Right lung (tissue), 2 donors: ENCODE measurements at regions not wholly inside any gene's neighbourhood (a gene's known extent, or its start where the extent isn't known, plus 50 kb on each side); places are given as distances from the start of the nearest gene placed in this dataset.
"Not testable (repeated sequence)": the region's sequence is repeated elsewhere in the genome, so short reads cannot be mapped to it uniquely, and the experiment has no call there.

Source experiments
- DNase-seq, 2 donors: peaks; one replicate each; pipeline ENCODE4 v3.0.0-alpha.2; 2013

- no peak for DNase-seq
Observed at GRCh38 chr13:83730674-83731073, 151.6 kb downstream of the SLITRK1 start.

- no peak for DNase-seq
Observed at GRCh38 chr13:83722443-83722842, 159.8 kb downstream of the SLITRK1 start.

DNA sequence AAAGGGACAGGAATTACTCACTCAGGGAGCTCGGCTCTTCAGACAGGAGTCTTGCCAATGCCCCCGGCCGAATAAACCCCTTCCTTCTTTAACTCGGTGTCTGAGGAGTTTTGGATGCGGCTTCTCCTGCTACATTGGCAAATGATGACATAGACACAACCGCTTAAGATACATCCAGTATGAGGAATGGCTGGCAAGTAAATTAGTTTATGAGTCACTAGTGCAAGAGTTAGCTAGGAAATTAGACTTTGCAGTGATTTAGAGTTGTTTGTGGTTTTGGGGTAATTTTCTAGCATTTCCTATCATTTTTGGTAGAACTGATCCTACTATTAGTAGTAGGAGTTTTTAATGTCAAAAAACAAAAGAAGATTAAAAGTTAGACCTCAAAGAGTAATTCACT is 166.2 kb downstream of the SLITRK1 start:
- DNase-seq: no peak

- DNase-seq: no peak
Observed at GRCh38 chr13:83714236-83714635, 168.0 kb downstream of the SLITRK1 start.

DNA sequence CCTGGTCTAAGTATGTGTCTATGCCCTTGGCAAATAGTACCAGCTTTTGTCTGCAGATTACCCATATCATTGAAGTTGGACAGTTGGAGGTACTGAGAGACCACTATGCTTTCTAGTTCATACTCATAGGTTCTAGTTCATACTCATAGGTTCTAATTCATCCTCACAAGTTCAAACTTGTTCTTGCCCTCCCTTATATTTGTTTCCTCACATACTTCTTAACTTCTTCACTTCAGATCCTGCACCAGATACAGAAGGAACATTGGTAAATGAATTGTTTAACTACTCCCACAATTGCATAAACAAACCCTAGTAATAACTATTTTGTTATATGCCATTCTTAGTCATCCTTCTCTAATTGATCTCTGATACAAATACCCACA is 172.2 kb downstream of the SLITRK1 start:
- no peak for DNase-seq

GRCh38 chr13:83709426-83710132 is 172.7 kb downstream of the SLITRK1 start:
- DNase-seq: no peak

DNA sequence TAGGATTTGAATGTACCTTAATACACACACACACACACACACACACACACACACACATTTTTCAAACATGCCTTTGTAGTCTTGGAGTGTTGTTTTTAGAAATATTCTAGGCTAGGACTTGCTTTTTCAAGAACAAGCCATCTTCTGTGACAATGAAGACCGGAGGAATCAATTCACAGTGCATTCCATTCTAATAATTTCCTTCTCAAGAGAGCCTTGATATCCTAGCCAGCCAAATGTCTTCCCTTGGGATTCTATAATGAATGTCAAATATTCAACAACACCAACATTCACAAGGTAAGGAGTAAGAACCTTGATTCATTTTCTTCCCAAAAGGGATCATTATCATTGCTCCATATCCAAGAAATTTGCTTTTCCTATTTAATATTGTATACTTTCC is 180.3 kb downstream of the SLITRK1 start:
- DNase-seq: no peak

DNA sequence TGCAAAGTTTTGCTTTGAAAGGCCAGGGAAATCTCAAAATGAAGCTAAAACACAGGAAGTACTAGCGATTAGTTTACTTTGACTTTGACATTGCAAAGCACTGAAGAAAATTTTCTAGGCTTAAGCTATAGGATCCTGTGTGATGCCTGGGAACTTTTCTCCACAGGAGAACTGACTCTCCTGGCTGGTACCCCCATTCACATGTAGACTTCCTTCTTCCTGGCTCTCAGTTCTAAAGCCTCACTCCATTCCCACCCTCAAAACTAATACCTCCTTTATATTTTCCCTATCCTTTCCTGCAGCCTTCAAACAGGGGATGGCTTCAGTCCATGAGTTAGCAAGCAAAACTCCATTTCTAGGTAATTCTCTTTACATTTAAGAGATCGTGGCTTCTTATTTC is 189.5 kb downstream of the SLITRK1 start:
- no peak for DNase-seq

- no peak for DNase-seq
Observed at GRCh38 chr13:83691966-83692365, 190.3 kb downstream of the SLITRK1 start.

GRCh38 chr13:83681547-83681946 is 200.7 kb downstream of the SLITRK1 start:
- no peak for DNase-seq

DNA sequence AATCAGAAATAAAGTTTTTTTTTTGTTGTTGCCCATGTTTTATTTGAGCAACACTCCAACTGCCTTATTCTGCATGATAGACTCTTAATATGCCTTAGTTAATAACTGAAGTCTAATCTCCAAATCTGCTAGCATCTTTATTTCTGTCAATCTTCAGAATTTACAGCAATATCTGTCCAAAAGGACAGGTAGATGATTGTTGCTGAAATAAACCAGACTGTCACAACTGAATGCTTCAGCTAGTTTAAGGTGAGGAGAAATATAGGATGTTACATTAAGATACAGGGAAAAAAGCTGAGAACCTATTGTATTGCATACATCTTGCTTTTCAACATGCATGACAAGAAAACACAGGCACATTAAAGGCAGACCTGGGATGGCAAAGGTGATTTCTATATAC is 204.3 kb downstream of the SLITRK1 start:
- DNase-seq: no peak

- no peak for DNase-seq
Observed at GRCh38 chr13:83672612-83673011, 209.7 kb downstream of the SLITRK1 start.

DNA sequence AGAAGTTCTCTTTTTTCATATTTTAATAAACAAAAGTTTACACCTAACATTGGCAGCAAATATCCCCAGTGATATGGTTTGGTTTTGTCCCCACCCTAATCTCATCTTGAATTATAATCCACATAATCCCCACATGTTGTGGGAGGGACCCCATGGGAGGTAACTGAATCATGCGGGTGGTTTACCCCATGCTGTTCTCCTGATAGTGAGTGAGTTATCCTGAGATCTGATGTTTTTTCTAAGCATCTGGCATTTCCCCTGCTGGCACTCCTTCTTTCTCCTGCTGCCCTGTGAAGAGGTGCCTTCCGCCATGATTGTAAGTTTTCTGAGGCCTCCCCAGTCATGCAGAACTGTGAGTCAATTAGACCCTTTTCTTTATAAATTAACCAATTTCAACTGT is 214.7 kb downstream of the SLITRK1 start:
- no peak for DNase-seq

DNA sequence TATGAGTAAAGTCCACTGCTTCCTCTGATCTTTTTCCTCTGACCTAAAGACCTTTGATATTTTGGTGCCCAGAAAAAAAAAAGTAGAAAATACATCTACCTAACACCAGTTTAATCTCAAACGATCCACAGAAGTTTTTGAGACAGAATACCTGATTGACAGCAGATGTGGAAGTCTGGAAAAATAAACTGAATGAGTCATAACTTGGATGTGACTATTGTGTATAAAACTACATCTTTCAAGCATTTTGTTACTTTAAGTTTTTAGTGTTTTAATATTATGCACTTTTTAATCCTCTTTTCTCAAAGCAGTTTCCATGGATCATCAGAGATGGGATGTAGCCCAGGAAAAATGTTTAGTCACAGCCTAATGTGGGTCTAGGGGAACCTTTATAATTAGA is 216.1 kb downstream of the SLITRK1 start:
- DNase-seq: no peak

- DNase-seq: no peak
Observed at GRCh38 chr13:83657281-83657680, 225.0 kb downstream of the SLITRK1 start.

DNA sequence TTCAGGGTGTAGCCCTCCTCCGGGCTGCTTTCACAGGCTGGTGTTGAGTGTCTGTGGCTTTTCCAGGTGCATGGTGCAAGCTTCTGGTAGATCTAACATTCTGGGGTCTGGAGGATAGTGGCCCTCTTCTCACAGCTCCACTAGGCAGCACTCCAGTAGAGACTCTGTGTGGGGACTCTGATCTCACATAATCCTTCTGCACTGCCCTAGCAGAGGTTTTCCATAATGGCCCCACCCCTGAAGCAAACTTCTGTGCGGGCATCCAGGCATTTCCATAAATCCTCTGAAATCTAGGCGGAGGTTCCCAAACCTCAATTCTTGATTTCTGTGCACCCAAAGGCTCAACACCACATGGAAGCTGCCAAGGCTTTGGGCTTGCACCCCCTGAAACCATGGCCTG is 239.7 kb downstream of the SLITRK1 start:
- not testable (repeated sequence) for DNase-seq

GRCh38 chr13:83634601-83635000 is 247.7 kb downstream of the SLITRK1 start:
- no peak for DNase-seq

- no peak for DNase-seq
Observed at GRCh38 chr13:83633746-83634145, 248.5 kb downstream of the SLITRK1 start.

GRCh38 chr13:83622422-83622784 is 259.9 kb downstream of the SLITRK1 start:
- DNase-seq: no peak

DNA sequence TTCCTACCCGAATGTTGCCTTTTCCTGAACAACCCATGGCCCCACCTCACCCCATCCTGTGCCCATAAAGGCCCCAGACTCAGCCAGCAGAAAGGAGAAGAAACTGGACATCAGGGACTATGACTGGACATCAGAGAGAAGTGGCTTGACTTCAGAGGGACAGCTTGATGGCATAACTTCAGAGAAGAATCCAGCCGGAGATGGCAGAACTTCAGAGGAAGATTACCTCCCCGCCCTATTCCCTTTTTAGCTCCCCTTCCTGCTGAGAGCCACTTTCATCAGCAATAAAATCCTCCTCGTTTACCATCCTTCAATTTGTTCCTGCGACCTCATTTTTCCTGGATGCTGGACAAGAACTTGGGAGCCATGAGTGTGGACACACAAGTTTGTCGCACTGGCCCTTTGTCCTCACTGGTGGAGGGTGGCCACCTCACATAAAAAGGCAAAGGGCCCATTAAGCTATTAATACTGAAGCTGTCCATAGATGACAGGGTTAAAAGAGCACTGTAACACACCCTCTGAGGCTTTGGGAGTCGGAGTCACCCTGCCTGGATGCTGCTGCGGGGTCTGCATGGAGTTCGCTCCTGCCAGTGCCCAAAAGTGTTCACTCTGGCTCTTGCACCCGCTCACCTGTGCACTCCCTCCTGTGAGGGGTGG is 260.4 kb downstream of the SLITRK1 start:
- no peak for DNase-seq

DNA sequence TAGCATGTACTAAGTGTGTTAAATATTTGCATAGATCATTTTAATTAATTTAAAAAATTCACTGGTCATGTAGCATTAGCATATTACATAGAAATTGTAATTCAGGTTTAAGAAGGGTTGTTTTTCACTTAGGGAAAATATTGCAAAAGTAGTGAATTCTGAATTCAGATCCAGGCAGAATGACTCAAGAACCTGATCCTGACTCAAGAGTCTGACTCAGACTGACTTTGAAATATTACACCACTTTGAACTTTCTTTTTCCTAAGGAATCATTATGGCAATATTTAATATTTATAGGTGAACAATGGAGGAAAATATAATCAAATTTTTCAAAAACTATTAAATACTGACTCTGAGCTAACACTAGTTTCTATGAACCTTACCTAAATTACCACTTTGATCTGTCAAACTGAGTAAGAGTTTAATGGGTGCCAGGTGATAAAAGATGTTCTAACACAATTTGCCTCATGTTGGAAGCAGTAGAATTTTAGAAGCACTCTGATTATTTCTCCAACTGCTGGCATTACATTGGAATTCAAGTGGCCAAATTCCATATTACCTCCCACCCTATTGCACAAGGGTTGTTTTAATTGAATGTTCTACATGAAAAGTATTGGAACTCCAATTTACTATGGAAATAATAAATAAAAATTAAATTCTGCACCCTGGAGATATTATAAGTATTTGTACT is 261.6 kb downstream of the SLITRK1 start:
- DNase-seq: no peak

- no peak for DNase-seq
Observed at GRCh38 chr13:83618966-83619365, 263.3 kb downstream of the SLITRK1 start.

DNA sequence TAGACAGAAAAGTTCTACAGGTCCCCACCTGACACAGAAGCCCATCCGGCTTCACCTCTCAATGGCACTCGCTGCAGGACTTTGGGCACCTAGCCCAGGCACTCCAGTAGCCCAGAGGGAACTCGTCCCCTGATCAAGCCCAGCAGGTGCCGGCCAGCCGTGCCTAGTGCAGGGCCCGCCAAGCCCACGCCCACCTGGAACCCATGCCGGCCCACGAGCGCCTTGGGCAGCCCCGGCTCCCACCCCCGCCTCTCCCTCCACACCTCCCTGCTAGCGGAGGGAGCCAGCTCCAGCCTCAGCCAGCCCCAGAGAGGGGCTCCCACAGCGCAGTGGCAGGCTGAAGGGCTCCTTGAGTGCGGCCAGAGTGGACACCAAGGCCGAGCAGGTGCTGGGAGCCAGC is 268.8 kb downstream of the SLITRK1 start:
- DNase-seq: no peak
